SJSA1 (cell line): ENCODE measurements at regions not wholly inside any gene's neighbourhood (a gene's known extent, or its start where the extent isn't known, plus 50 kb on each side); places are given as distances from the start of the nearest gene placed in this dataset.

Experiments
- DNase-seq, 2 experiments: peaks; one replicate each; pipeline ENCODE4 v3.0.0-alpha.2; 2015 to 2020; ENCODE audit warnings: low spot score in 2 of 2, low read depth in 1 of 2
- H3K27ac ChIP-seq: fragments of 250-450 bp; sonication (Bioruptor Pico); 2 replicates; pipeline ENCODE4 v1.5.1; 2020; ENCODE audit warnings: mild to moderate bottlenecking, moderate library complexity
- H3K27me3 ChIP-seq: fragments of 250-450 bp; sonication (Bioruptor Pico); replicated peaks from 2 replicates; pipeline ENCODE4 v1.5.1; 2020; ENCODE audit warnings: mild to moderate bottlenecking, moderate library complexity
- H3K36me3 ChIP-seq: fragments of 250-450 bp; sonication (Bioruptor Pico); 2 replicates; pipeline ENCODE4 v1.5.1; 2020; ENCODE audit warnings: mild to moderate bottlenecking
- H3K4me1 ChIP-seq: fragments of 250-450 bp; sonication (Bioruptor Pico); replicated peaks from 2 replicates; pipeline ENCODE4 v1.6.1; 2021; ENCODE audit warnings: mild to moderate bottlenecking
- H3K4me3 ChIP-seq: fragments of 250-450 bp; sonication (Bioruptor Pico); 2 replicates; pipeline ENCODE4 v1.5.1; 2020; ENCODE audit warnings: mild to moderate bottlenecking
- H3K9me3 ChIP-seq: fragments of 250-450 bp; sonication (Bioruptor Pico); replicated peaks from 2 replicates; pipeline ENCODE4 v1.5.1; 2020; ENCODE audit warnings: mild to moderate bottlenecking

GRCh38 chr10:30256084-30256483, 93.0 kb downstream of the MTPAP start:
- Histone ChIP-seq H3K9me3 (peaks cover 5% of the 10 kb centered on the region; the same call in 1 of the 2 replicates), H3K27ac (no peak overlapping the region), H3K4me1 (no peaks in the 10 kb centered on the region), H3K27me3 (0 out of 2 replicates have a peak, but pooled peaks cover 3% of the 10 kb centered on the region), H3K36me3 (no peaks in the 10 kb centered on the region), H3K4me3 (no peak overlapping the region)
- no peak for DNase-seq

DNA sequence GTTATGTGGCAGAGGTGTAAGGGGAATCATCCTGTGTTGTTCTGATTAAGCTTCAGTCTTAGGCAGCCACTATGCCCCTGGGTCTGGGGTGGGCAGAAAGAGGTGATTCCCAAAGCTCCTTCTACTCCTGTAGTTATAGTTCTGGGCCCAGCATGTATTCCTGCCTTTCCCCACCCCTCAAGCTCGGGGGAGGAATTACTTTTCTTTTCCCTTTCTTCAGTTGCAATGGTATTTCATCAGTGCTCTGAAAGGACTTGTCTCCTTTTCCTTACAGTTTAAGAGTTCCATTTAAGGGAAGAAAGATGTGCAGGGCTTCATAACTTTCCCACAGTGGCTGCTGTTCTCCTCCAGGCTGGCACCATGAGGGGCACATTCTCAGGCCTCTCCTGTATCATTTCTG, 94.2 kb downstream of the MTPAP start:
- no peak for DNase-seq
- Histone ChIP-seq H3K27ac (no peak overlapping the region), H3K9me3 (peaks cover 5% of the 10 kb centered on the region; the same call in 1 of the 2 replicates), H3K4me3 (no peak overlapping the region), H3K4me1 (no peaks in the 10 kb centered on the region), H3K36me3 (no peaks in the 10 kb centered on the region), H3K27me3 (0 out of 2 replicates have a peak, but pooled peaks cover 3% of the 10 kb centered on the region)

GRCh38 chr10:30248728-30249127, 100.3 kb downstream of the MTPAP start:
- H3K4me3 ChIP-seq = no peak overlapping the region
- H3K36me3 ChIP-seq = no peaks in the 10 kb centered on the region
- no peaks in the 10 kb centered on the region for H3K9me3 ChIP-seq
- no peaks in the 10 kb centered on the region for H3K27me3 ChIP-seq
- DNase-seq = no peak
- H3K4me1 ChIP-seq = no peaks in the 10 kb centered on the region
- H3K27ac ChIP-seq = no peak overlapping the region

- DNase-seq = no peak
- no peak overlapping the region for H3K27ac ChIP-seq
- H3K36me3 ChIP-seq = no peaks in the 10 kb centered on the region
- no peaks in the 10 kb centered on the region for H3K9me3 ChIP-seq
- H3K4me3 ChIP-seq = no peak overlapping the region
- H3K27me3 ChIP-seq = no peaks in the 10 kb centered on the region
- H3K4me1 ChIP-seq = no peaks in the 10 kb centered on the region
Observed at GRCh38 chr10:30247704-30248103, 101.4 kb downstream of the MTPAP start.

GRCh38 chr10:30241422-30242110, 107.5 kb downstream of the MTPAP start:
- Histone ChIP-seq H3K4me1 (0 out of 2 replicates have a peak, but pooled peaks cover 3% of the 10 kb centered on the region), H3K27me3 (no peaks in the 10 kb centered on the region), H3K9me3 (no peaks in the 10 kb centered on the region), H3K36me3 (no peaks in the 10 kb centered on the region), H3K27ac (no peak overlapping the region), H3K4me3 (no peak overlapping the region)
- DNase-seq = no peak

GRCh38 chr10:30238836-30239235, 110.2 kb downstream of the MTPAP start:
- no peak overlapping the region for H3K4me3 ChIP-seq
- no peak for DNase-seq
- 0 out of 2 replicates have a peak, but pooled peaks cover 3% of the 10 kb centered on the region for H3K4me1 ChIP-seq
- no peaks in the 10 kb centered on the region for H3K9me3 ChIP-seq
- no peak overlapping the region for H3K27ac ChIP-seq
- no peaks in the 10 kb centered on the region for H3K36me3 ChIP-seq
- H3K27me3 ChIP-seq = no peaks in the 10 kb centered on the region

- Histone ChIP-seq H3K27me3 (no peaks in the 10 kb centered on the region), H3K36me3 (no peaks in the 10 kb centered on the region), H3K9me3 (no peaks in the 10 kb centered on the region), H3K4me1 (peaks cover 7% of the 10 kb centered on the region), H3K4me3 (no peak overlapping the region), H3K27ac (no peak overlapping the region)
- no peak for DNase-seq
Observed at GRCh38 chr10:30233186-30233959, 115.7 kb downstream of the MTPAP start.

- H3K4me3 ChIP-seq = no peak overlapping the region
- no peaks in the 10 kb centered on the region for H3K9me3 ChIP-seq
- no peaks in the 10 kb centered on the region for H3K36me3 ChIP-seq
- DNase-seq = no peak
- peaks cover 7% of the 10 kb centered on the region for H3K4me1 ChIP-seq
- H3K27me3 ChIP-seq = no peaks in the 10 kb centered on the region
- H3K27ac ChIP-seq = no peak overlapping the region
Observed at GRCh38 chr10:30231709-30232108, 117.4 kb downstream of the MTPAP start.

- Histone ChIP-seq H3K27ac (no peak overlapping the region), H3K4me3 (no peak overlapping the region), H3K9me3 (no peaks in the 10 kb centered on the region), H3K36me3 (no peaks in the 10 kb centered on the region), H3K27me3 (no peaks in the 10 kb centered on the region), H3K4me1 (peaks cover 7% of the 10 kb centered on the region)
- no peak for DNase-seq
Observed at GRCh38 chr10:30231071-30231652, 117.9 kb downstream of the MTPAP start.

DNA sequence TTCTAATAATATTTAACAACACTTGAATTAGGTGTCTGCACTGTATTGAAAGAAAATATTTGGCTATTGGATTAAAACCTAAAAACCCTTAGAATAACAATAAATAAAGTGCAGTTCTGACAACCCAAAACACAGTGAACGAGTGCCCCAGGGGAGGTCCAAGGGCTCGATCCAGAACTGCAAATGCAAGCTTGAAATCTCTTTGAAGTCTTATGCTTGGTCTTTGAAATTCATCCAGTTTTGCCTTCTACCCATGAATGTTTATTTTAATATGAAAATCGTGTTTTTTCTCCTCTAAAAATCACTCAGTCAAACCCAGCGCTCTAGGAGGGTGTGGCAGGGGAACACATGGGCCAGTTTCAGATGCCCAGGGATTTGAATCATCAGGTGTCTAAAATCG, 119.5 kb downstream of the MTPAP start:
- DNase-seq = no peak
- Histone ChIP-seq H3K9me3 (no peaks in the 10 kb centered on the region), H3K4me3 (no peak overlapping the region), H3K4me1 (peaks cover 7% of the 10 kb centered on the region), H3K27ac (no peak overlapping the region), H3K36me3 (no peaks in the 10 kb centered on the region), H3K27me3 (no peaks in the 10 kb centered on the region)

GRCh38 chr10:30228417-30229036, 120.6 kb downstream of the MTPAP start:
- Histone ChIP-seq H3K9me3 (no peaks in the 10 kb centered on the region), H3K4me1 (peaks cover 6% of the 10 kb centered on the region), H3K27me3 (no peaks in the 10 kb centered on the region), H3K36me3 (no peaks in the 10 kb centered on the region), H3K27ac (no peak overlapping the region), H3K4me3 (no peak overlapping the region)
- DNase-seq = no peak

DNA sequence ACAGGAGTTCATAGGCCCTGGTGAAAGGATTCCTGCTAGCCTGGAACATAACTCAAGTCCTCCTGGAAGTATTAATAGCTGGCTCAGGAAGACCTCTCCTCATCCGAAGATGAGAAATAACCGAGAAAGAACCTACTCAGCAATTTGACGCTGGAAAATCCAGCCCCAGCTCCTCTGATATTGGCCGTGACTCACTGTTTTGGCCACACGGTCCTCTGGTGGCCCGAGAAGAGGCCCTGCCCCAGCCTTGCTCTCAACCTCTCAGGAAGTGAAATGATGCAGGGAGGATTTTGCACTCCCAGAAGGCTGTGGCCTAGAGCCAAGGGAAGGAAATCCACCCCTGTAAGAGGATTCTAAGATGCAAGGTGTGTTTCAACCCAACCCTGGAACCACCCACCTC, 121.6 kb downstream of the MTPAP start:
- no peak for DNase-seq
- H3K27ac ChIP-seq = no peak overlapping the region
- H3K4me1 ChIP-seq = no peaks in the 10 kb centered on the region
- H3K9me3 ChIP-seq = no peaks in the 10 kb centered on the region
- no peak overlapping the region for H3K4me3 ChIP-seq
- no peaks in the 10 kb centered on the region for H3K27me3 ChIP-seq
- H3K36me3 ChIP-seq = no peaks in the 10 kb centered on the region

- no peak for DNase-seq
- Histone ChIP-seq H3K4me1 (no peaks in the 10 kb centered on the region; the same call in 1 of the 2 replicates), H3K27me3 (no peaks in the 10 kb centered on the region), H3K9me3 (no peaks in the 10 kb centered on the region), H3K36me3 (no peaks in the 10 kb centered on the region), H3K4me3 (no peak overlapping the region), H3K27ac (no peak overlapping the region)
Observed at GRCh38 chr10:30219971-30220751, 128.9 kb downstream of the MTPAP start.
